ENCODE measurements at regions not wholly inside any gene's neighbourhood (a gene's known extent, or its start where the extent isn't known, plus 50 kb on each side); places are given as distances from the start of the nearest gene placed in this dataset.

GRCh38 chr11:13062115-13062514, 53.0 kb downstream of the RASSF10 start:
- DNase-seq = no peak
- ChIA-PET POLR2A (no interaction called here), CTCF (no interaction called here)
- Mint-ChIP-seq H3K4me1 (no peaks in the 10 kb centered on the region), H3K27ac (no peak overlapping the region), H3K27me3 (peaks cover 15% of the 10 kb centered on the region), H3K4me3 (no peak overlapping the region), H3K36me3 (ENCODE audit: low read depth) (no peaks in the 10 kb centered on the region), H3K9me3 (no peaks in the 10 kb centered on the region)

- Mint-ChIP-seq H3K27me3 (peaks cover 13% of the 10 kb centered on the region), H3K36me3 (ENCODE audit: low read depth) (no peaks in the 10 kb centered on the region), H3K27ac (no peak overlapping the region), H3K4me3 (no peak overlapping the region), H3K4me1 (no peaks in the 10 kb centered on the region), H3K9me3 (no peaks in the 10 kb centered on the region)
- ChIA-PET CTCF (no interaction called here), POLR2A (no interaction called here)
- DNase-seq = no peak
These were observed 55.5 kb downstream of the RASSF10 start for GRCh38 chr11:13064593-13064992.

GRCh38 chr11:13065200-13065787, 56.2 kb downstream of the RASSF10 start:
- Mint-ChIP-seq H3K27ac (no peak overlapping the region), H3K4me3 (no peak overlapping the region)

GRCh38 chr11:13068211-13068610, 59.1 kb downstream of the RASSF10 start:
- H3K4me3 Mint-ChIP-seq = no peak overlapping the region
- ChIA-PET POLR2A (no interaction called here), CTCF (no interaction called here)
- no peaks in the 10 kb centered on the region for H3K4me1 Mint-ChIP-seq
- no peak overlapping the region for H3K27ac Mint-ChIP-seq
- H3K9me3 Mint-ChIP-seq = no peaks in the 10 kb centered on the region
- peaks cover 12% of the 10 kb centered on the region for H3K27me3 Mint-ChIP-seq
- no peak for DNase-seq
- no peaks in the 10 kb centered on the region for H3K36me3 Mint-ChIP-seq (ENCODE audit: low read depth)

More at GRCh38 chr11:13065200-13065787, 56.2 kb downstream of the RASSF10 start:
- no peak for DNase-seq
- no peaks in the 10 kb centered on the region for H3K36me3 Mint-ChIP-seq (ENCODE audit: low read depth)
- no peaks in the 10 kb centered on the region for H3K4me1 Mint-ChIP-seq
- H3K27me3 Mint-ChIP-seq = peaks cover 13% of the 10 kb centered on the region
- ChIA-PET POLR2A (no interaction called here), CTCF (no interaction called here)
- H3K9me3 Mint-ChIP-seq = no peaks in the 10 kb centered on the region

GRCh38 chr11:13073119-13073981, 64.2 kb downstream of the RASSF10 start:
- Mint-ChIP-seq H3K27me3 (peaks cover 6% of the 10 kb centered on the region), H3K9me3 (no peaks in the 10 kb centered on the region), H3K4me1 (no peaks in the 10 kb centered on the region), H3K4me3 (no peak overlapping the region), H3K27ac (no peak overlapping the region), H3K36me3 (ENCODE audit: low read depth) (no peaks in the 10 kb centered on the region)
- no peak for DNase-seq
- ChIA-PET POLR2A (no interaction called here), CTCF (no interaction called here)

- Mint-ChIP-seq H3K27ac (no peak overlapping the region), H3K36me3 (ENCODE audit: low read depth) (no peaks in the 10 kb centered on the region), H3K9me3 (no peaks in the 10 kb centered on the region), H3K27me3 (peaks cover 15% of the 10 kb centered on the region), H3K4me3 (no peak overlapping the region), H3K4me1 (no peaks in the 10 kb centered on the region)
- no peak for DNase-seq
- ChIA-PET POLR2A (no interaction called here), CTCF (no interaction called here)
These were observed 65.8 kb downstream of the RASSF10 start for GRCh38 chr11:13074714-13075464.

GRCh38 chr11:13076961-13077360, 67.8 kb downstream of the RASSF10 start:
- no peaks in the 10 kb centered on the region for H3K9me3 Mint-ChIP-seq
- peaks cover 16% of the 10 kb centered on the region for H3K27me3 Mint-ChIP-seq
- CTCF ChIA-PET = no interaction called here
- DNase-seq = no peak
- POLR2A ChIA-PET = no interaction called here
- H3K4me3 Mint-ChIP-seq = no peak overlapping the region
- no peaks in the 10 kb centered on the region for H3K36me3 Mint-ChIP-seq (ENCODE audit: low read depth)
- H3K4me1 Mint-ChIP-seq = no peaks in the 10 kb centered on the region
- no peak overlapping the region for H3K27ac Mint-ChIP-seq

- Mint-ChIP-seq H3K36me3 (ENCODE audit: low read depth) (no peaks in the 10 kb centered on the region), H3K4me1 (no peaks in the 10 kb centered on the region), H3K27ac (no peak overlapping the region), H3K27me3 (peaks cover 14% of the 10 kb centered on the region), H3K4me3 (no peak overlapping the region), H3K9me3 (no peaks in the 10 kb centered on the region)
- ChIA-PET POLR2A (no interaction called here), CTCF (no interaction called here)
- no peak for DNase-seq
These were observed 71.7 kb downstream of the RASSF10 start for GRCh38 chr11:13080861-13081260.

- POLR2A ChIA-PET = no interaction called here
These were observed 73.5 kb downstream of the RASSF10 start for GRCh38 chr11:13082588-13082987.

GRCh38 chr11:13090228-13090708, 81.2 kb downstream of the RASSF10 start:
- Mint-ChIP-seq H3K4me3 (no peak overlapping the region), H3K27ac (no peak overlapping the region), H3K4me1 (no peaks in the 10 kb centered on the region), H3K9me3 (no peaks in the 10 kb centered on the region), H3K36me3 (ENCODE audit: low read depth) (no peaks in the 10 kb centered on the region), H3K27me3 (peaks cover 14% of the 10 kb centered on the region)
- ChIA-PET POLR2A (no interaction called here), CTCF (no interaction called here)
- no peak for DNase-seq

More at GRCh38 chr11:13082588-13082987, 73.5 kb downstream of the RASSF10 start:
- CTCF ChIA-PET = no interaction called here
- DNase-seq = no peak
- no peak overlapping the region for H3K4me3 Mint-ChIP-seq
- H3K4me1 Mint-ChIP-seq = no peaks in the 10 kb centered on the region
- H3K27ac Mint-ChIP-seq = no peak overlapping the region
- H3K27me3 Mint-ChIP-seq = peaks cover 24% of the 10 kb centered on the region
- H3K9me3 Mint-ChIP-seq = no peaks in the 10 kb centered on the region
- H3K36me3 Mint-ChIP-seq (ENCODE audit: low read depth) = no peaks in the 10 kb centered on the region

- Mint-ChIP-seq H3K4me1 (no peaks in the 10 kb centered on the region), H3K4me3 (no peak overlapping the region), H3K27me3 (peaks cover 12% of the 10 kb centered on the region), H3K9me3 (no peaks in the 10 kb centered on the region), H3K27ac (no peak overlapping the region), H3K36me3 (ENCODE audit: low read depth) (no peaks in the 10 kb centered on the region)
- POLR2A ChIA-PET = no interaction called here
- CTCF ChIA-PET = interaction anchor here (0.7 kb wide), 1 partner anchor 160 kb away, joined by 3 read pairs; no protein-coding TSS in a partner anchor
- DNase-seq = no peak
These were observed 82.3 kb downstream of the RASSF10 start for GRCh38 chr11:13091373-13091772.

GRCh38 chr11:13091804-13092203, 82.7 kb downstream of the RASSF10 start:
- H3K4me1 Mint-ChIP-seq = no peaks in the 10 kb centered on the region
- no peak for DNase-seq
- CTCF ChIA-PET = no interaction called here
- no peak overlapping the region for H3K27ac Mint-ChIP-seq
- no peaks in the 10 kb centered on the region for H3K36me3 Mint-ChIP-seq (ENCODE audit: low read depth)
- POLR2A ChIA-PET = no interaction called here
- no peak overlapping the region for H3K4me3 Mint-ChIP-seq
- H3K9me3 Mint-ChIP-seq = no peaks in the 10 kb centered on the region
- H3K27me3 Mint-ChIP-seq = peaks cover 10% of the 10 kb centered on the region

- Mint-ChIP-seq H3K4me3 (no peak overlapping the region), H3K36me3 (ENCODE audit: low read depth) (no peaks in the 10 kb centered on the region), H3K27ac (no peak overlapping the region), H3K4me1 (no peaks in the 10 kb centered on the region), H3K9me3 (no peaks in the 10 kb centered on the region), H3K27me3 (peaks cover 12% of the 10 kb centered on the region)
- POLR2A ChIA-PET = no interaction called here
- DNase-seq = no peak
- CTCF ChIA-PET = no interaction called here
These were observed 86.0 kb downstream of the RASSF10 start for GRCh38 chr11:13094930-13095687.

Data from activated CD4-positive, alpha-beta memory T cell treated with anti-CD3 and anti-CD28 coated beads, Interleukin-2, amount 10 ng/mL, durations not matched to agents 7 days and 5 days (primary cell).